A549 (cell line): ENCODE measurements at regions not wholly inside any gene's neighbourhood (a gene's known extent, or its start where the extent isn't known, plus 50 kb on each side); places are given as distances from the start of the nearest gene placed in this dataset.
"Not testable (repeated sequence)": the region's sequence is repeated elsewhere in the genome, so short reads cannot be mapped to it uniquely, and the experiment has no call there.

Experiments used
- ATAC-seq, 2 experiments: fragments of 200-7000 bp in 1 of 2; fragments of >200 bp in 1 of 2; cut with Nextera tagmentation in 1 of 2; cut with Tn5 transposase in 1 of 2; 3 replicates each; pipeline versions ENCODE4 v1.8.0 to v1.9.1; 2018 to 2020; ENCODE audit warnings: mild to moderate bottlenecking in 1 of 2, moderate library complexity in 1 of 2
- CTCF ChIA-PET: fragments of 300-600 bp; sonication (Branson Sonifier 250); formaldehyde crosslinking; extraction: SDS; loops from one replicate; lab custom pipeline; 2021; ENCODE audit warnings: antibody characterized with exemption, inconsistent platforms; lab: Yijun Ruan, JAX
- POLR2A ChIA-PET: fragments of 350-600 bp; formaldehyde crosslinking; extraction: SDS; loops from one replicate; lab custom pipeline; 2021; ENCODE audit warnings: antibody characterized with exemption, inconsistent platforms; lab: Yijun Ruan, JAX
- DNase-seq, 2 experiments: peaks; one replicate each; pipeline versions ENCODE4 v3.0.0 to v3.0.0-alpha.2; 2011 to 2016; ENCODE audit warnings: low read depth in 1 of 2, low spot score in 1 of 2
- FAIRE-seq: peaks from 2 replicates; lab custom pipeline; 2011; peaks lifted over from hg19 to GRCh38; lab: Jason Lieb, UNC
- H3K27ac ChIP-seq, 2 experiments: fragments of >200 bp; sonication (Bioruptor Twin); formaldehyde crosslinking; 3 replicates each; pipeline ENCODE4 v1.5.1; 2016 to 2017
- H3K4me1 ChIP-seq: fragments of >200 bp; sonication (Bioruptor Twin); formaldehyde crosslinking; 3 replicates; pipeline ENCODE4 v1.6.1; 2016
- H3K4me2 ChIP-seq: fragments of >200 bp; sonication (Bioruptor Twin); formaldehyde crosslinking; 3 replicates; pipeline ENCODE4 v1.6.1; 2016
- H3K4me3 ChIP-seq: fragments of >200 bp; sonication (Bioruptor Twin); formaldehyde crosslinking; 3 replicates; pipeline ENCODE4 v1.5.1; 2016
- H3K9me3 ChIP-seq: fragments of >200 bp; sonication (Bioruptor Twin); formaldehyde crosslinking; 3 replicates; pipeline ENCODE4 v1.6.1; 2016
- BCL3 ChIP-seq: fragments of >200 bp; sonication (Bioruptor Twin); formaldehyde crosslinking; IDR thresholded peaks from 3 replicates; pipeline ENCODE4 v1.6.1; 2016
- CBX8 ChIP-seq: fragments of 200-600 bp; sonication (generic); IDR thresholded peaks from 2 replicates; pipeline ENCODE4 v1.6.1; 2016
- CHD2 ChIP-seq: fragments of 150-350 bp; IDR thresholded peaks from 2 replicates; pipeline ENCODE4 v1.6.1; 2014; ENCODE audit warnings: low read length; ENCODE audit not compliant: partially characterized antibody
- FOXS1 ChIP-seq: fragments of 250-450 bp; sonication (Bioruptor Pico); IDR thresholded peaks from 2 replicates; pipeline ENCODE4 v1.5.0; 2020; ENCODE audit warnings: mild to moderate bottlenecking, moderate library complexity
- HDAC2 ChIP-seq: fragments of 200-600 bp; sonication (generic); IDR thresholded peaks from 2 replicates; pipeline ENCODE4 v1.6.1; 2016
- HOXB5 ChIP-seq: fragments of 250-450 bp; sonication (Bioruptor Pico); IDR thresholded peaks from 2 replicates; pipeline ENCODE4 v1.5.0; 2020; ENCODE audit warnings: mild to moderate bottlenecking, moderate library complexity
- JUNB ChIP-seq: fragments of >200 bp; sonication (Bioruptor Twin); formaldehyde crosslinking; IDR thresholded peaks from 2 replicates; pipeline ENCODE4 v1.6.1; 2016
- KDM1A ChIP-seq: fragments of 200-600 bp; sonication (generic); IDR thresholded peaks from 2 replicates; pipeline ENCODE4 v1.6.1; 2016; ENCODE audit warnings: low read depth, mild to moderate bottlenecking
- KDM5A ChIP-seq: fragments of 200-600 bp; sonication (generic); IDR thresholded peaks from 2 replicates; pipeline ENCODE4 v1.6.1; 2016; ENCODE audit warnings: antibody characterized with exemption, mild to moderate bottlenecking
- NFE2L2 ChIP-seq: fragments of 150-350 bp; conservative IDR thresholded peaks from 2 replicates; pipeline ENCODE4 v1.6.1; 2014; ENCODE audit warnings: low read length
- PHF8 ChIP-seq: fragments of 200-600 bp; sonication (generic); IDR thresholded peaks from 2 replicates; pipeline ENCODE4 v1.6.1; 2016; ENCODE audit warnings: low read depth, mild to moderate bottlenecking, antibody characterized with exemption, moderate library complexity, borderline replicate concordance
- RAD21 ChIP-seq, 2 experiments: fragments of >200 bp in 1 of 2; sonication (Bioruptor Twin) in 1 of 2; formaldehyde crosslinking in 1 of 2; IDR thresholded peaks in 1 of 2; conservative IDR thresholded peaks in 1 of 2; 2 replicates in 1 of 2; 3 replicates in 1 of 2; pipeline ENCODE4 v1.6.1; 2012 to 2018; ENCODE audit warnings: inconsistent platforms in 1 of 2
- RARB ChIP-seq: fragments of 250-450 bp; sonication (Bioruptor Pico); IDR thresholded peaks from 2 replicates; pipeline ENCODE4 v1.8.0; 2021; ENCODE audit warnings: mild to moderate bottlenecking, moderate library complexity
- RFX5 ChIP-seq: fragments of 450-650 bp; IDR thresholded peaks from 2 replicates; pipeline ENCODE4 v1.7.1; 2014; ENCODE audit warnings: antibody characterized with exemption, mild to moderate bottlenecking, moderate library complexity
- ZSCAN20 ChIP-seq: fragments of 250-450 bp; sonication (Bioruptor Pico); IDR thresholded peaks from 2 replicates; pipeline ENCODE4 v1.8.0; 2022; ENCODE audit warnings: mild to moderate bottlenecking, moderate library complexity
- WGBS: methylation state at CpG from one replicate; pipeline ENCODE4 v1.1.6; 2017; ENCODE audit errors: missing lambda C conversion rate; 5-methylcytosine and 5-hydroxymethylcytosine counted together
- TF ChIP-seq, protein P1 (sequence below): IDR thresholded peaks from 2 replicates; pipeline ENCODE4 v1.6.1; 2012
- TF ChIP-seq, protein P2 (sequence below): fragments of >200 bp; sonication (Bioruptor Twin); formaldehyde crosslinking; IDR thresholded peaks from 2 replicates; pipeline ENCODE4 v1.6.1; 2016

DNA sequence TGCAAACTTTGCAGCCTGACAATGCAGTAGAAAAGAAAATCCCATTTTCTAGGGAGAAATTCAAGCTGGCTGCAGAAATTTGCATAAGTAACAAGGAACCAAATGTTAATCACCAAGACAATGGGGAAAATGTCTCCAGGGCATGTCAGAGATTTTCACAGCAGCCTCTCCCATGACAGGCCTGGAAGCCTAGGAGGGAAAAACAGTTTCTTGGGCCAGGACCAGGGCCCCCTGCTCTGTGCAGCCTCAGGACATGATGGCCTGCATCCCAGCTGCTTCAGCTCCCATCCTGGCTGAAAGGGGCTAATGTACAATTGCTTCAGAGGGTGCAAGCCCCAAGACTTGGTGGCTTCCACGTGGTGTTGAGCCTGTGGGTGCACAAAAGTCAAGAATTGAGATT, 74.8 kb upstream of the SERPINE2 start:
- 13% methylated on average over 1 of the region's 1 CpG for WGBS
- FAIRE-seq, ATAC-seq: not testable (repeated sequence)

DNA sequence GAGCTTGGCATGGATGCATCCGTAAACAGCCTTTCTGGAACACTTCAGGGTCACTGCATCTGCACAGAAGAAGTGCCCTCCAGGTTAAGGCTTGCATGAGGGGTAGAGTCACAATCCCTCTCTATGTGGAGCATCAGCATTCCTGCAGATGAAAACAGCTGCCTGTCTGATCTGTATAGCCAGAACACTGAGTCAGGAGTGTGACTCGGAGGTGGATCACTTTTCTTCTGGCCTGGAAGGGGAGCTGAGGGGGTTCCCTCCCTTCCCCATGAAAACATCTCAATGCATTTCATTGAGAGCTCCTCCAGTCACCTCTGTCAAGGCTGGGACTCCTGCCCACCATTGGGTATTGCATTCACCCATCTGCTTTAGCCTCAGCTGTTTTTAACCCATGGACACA, 72.5 kb upstream of the SERPINE2 start:
- POLR2A ChIA-PET: interaction anchor here (0.9 kb wide), 1 partner anchor 10 kb away, joined by 3 read pairs; no protein-coding TSS in a partner anchor
- WGBS: 42% methylated on average over 2 of the region's 2 CpGs
- ATAC-seq (peak; percentile 66 to 67; a peak in 4 of 6 replicates), DNase-seq (peak in 1 of 2 experiments; percentile 4), FAIRE-seq (no peak)
- CTCF ChIA-PET: interaction anchor here (1.0 to 1.5 kb wide), 3 partner anchors 11 to 62 kb away, joined by 3 read pairs; no protein-coding TSS in a partner anchor
- TF ChIP-seq RARB (CRISPR knock-in tag) (no peak), BCL3 (no peak), RFX5 (no peak), JUNB (no peak; the same call in 1 of the 2 replicates), KDM5A (no peak), HDAC2 (no peak), ZSCAN20 (CRISPR knock-in tag) (no peak), CHD2 (no peak), FOXS1 (no peak), KDM1A (no peak), CBX8 (no peak), NFE2L2 (no peak)
- TF ChIP-seq, protein P1, sequence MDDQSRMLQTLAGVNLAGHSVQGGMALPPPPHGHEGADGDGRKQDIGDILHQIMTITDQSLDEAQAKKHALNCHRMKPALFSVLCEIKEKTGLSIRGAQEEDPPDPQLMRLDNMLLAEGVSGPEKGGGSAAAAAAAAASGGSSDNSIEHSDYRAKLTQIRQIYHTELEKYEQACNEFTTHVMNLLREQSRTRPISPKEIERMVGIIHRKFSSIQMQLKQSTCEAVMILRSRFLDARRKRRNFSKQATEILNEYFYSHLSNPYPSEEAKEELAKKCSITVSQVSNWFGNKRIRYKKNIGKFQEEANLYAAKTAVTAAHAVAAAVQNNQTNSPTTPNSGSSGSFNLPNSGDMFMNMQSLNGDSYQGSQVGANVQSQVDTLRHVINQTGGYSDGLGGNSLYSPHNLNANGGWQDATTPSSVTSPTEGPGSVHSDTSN: no peak
- peak overlapping the region in 1 of 2 experiments; percentile 43; a peak in 1 of 6 replicates for H3K27ac ChIP-seq
- H3K4me1 ChIP-seq: 0 out of 3 replicates have a peak, but pooled peaks cover 2% of the 10 kb centered on the region
- no peak overlapping the region for H3K4me2 ChIP-seq
- H3K9me3 ChIP-seq: 0 out of 3 replicates have a peak, but pooled peaks cover 3% of the 10 kb centered on the region
- no peak overlapping the region for H3K4me3 ChIP-seq

More for the DNA sequence above, 74.8 kb upstream of the SERPINE2 start:
- H3K4me1 ChIP-seq, POLR2A ChIA-PET, DNase-seq, H3K9me3 ChIP-seq, H3K4me3 ChIP-seq, H3K27ac ChIP-seq, CTCF ChIA-PET, H3K4me2 ChIP-seq: not testable (repeated sequence)

DNA sequence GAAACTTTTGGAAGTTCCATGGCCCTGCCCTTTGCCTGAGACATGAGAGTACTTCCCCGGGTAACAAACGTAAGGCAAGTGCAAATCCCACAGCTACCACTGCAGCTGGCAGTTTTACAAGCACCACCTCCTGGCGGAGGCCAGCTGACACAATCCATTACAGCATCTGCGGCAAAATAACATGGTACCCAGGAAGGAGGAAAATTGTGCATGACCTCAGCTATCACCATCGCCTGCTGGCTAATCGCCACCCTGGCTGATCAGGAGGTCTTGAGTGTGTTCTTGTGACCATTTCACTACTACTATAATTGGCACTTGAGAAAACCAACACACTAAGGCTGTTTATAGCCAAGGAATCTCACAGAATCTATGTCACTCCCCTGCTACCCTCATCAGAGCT, 71.7 kb upstream of the SERPINE2 start:
- FAIRE-seq (no peak), DNase-seq (no peak), ATAC-seq (no peak)
- Histone ChIP-seq H3K4me2 (no peak overlapping the region), H3K4me1 (0 out of 3 replicates have a peak, but pooled peaks cover 2% of the 10 kb centered on the region)
- CTCF ChIA-PET: interaction anchor here (1.0 to 1.5 kb wide), 2 partner anchors 12 to 48 kb away, joined by 3 read pairs; no protein-coding TSS in a partner anchor
- TF ChIP-seq HOXB5 (CRISPR knock-in tag) (no peak), RAD21 (conservative IDR thresholded peaks at IDR 0.05 in 1 of 2, IDR thresholded peaks at IDR 0.05 in 1 of 2) (no peak), CHD2 (no peak), BCL3 (no peak), PHF8 (no peak)
- TF ChIP-seq, protein P1: no peak
- TF ChIP-seq, protein P2, sequence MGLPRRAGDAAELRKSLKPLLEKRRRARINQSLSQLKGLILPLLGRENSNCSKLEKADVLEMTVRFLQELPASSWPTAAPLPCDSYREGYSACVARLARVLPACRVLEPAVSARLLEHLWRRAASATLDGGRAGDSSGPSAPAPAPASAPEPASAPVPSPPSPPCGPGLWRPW: no peak
- TF ChIP-seq, all 56 proteins: peak for 0
- Histone ChIP-seq H3K9me3 (0 out of 3 replicates have a peak, but pooled peaks cover 3% of the 10 kb centered on the region), H3K27ac (no peak overlapping the region), H3K4me3 (no peak overlapping the region)
- WGBS: 75% methylated on average over 6 of the region's 6 CpGs
- POLR2A ChIA-PET: no interaction called here
